ENCODE measurements at regions not wholly inside any gene's neighbourhood (a gene's known extent, or its start where the extent isn't known, plus 50 kb on each side); places are given as distances from the start of the nearest gene placed in this dataset.

DNA sequence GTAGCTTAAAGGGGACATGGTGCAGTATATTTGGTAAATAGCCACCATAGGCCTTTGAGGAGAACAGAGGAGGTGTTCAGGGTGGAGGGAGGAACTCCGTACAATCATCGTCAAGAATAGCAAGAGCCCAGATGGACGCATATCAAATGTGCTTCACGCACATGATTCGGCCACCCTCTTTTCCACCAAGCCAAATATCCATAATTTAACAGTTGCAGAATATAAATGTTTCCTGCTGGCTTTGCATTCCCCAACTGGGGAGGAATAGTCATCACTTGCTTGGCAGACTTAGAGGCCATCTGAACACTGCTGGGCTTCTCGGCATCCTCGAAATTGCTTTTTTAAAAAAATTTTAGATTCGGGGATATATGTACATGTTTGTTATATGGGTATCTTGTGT lies 111.9 kb upstream of the ERCC4 start:
- DNase-seq: no peak
- H3K36me3 ChIP-seq: no peaks in the 10 kb centered on the region
- no peak overlapping the region for H3K27ac ChIP-seq
- TF ChIP-seq CTCF (IDR thresholded peaks at IDR 0.05): no peak
- no peaks in the 10 kb centered on the region for H3K4me1 ChIP-seq
- H3K27me3 ChIP-seq: no peaks in the 10 kb centered on the region
- H3K9me3 ChIP-seq: no peaks in the 10 kb centered on the region
- intact Hi-C loops (cut with DNase I): no loop called here
- no peak for ATAC-seq
- no peak overlapping the region for H3K4me3 ChIP-seq

DNA sequence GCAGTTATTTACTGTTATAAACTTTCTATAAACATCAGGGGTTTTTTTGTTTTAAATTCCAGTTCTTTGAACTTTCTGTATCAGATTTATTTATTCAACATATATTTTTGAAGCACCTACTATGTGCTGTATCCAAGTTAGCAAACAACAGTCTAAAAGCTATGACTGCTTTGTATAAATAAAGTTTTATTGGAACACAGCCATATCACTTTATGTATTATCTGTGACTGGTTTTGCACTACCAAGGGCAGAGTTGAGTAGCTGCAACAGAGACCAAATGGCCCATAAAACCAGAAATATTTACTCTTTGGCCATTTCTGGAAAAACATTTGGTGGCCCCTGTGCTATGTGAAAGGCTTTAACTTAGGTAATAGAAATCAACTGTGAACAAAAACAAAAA lies 110.2 kb upstream of the ERCC4 start:
- Histone ChIP-seq H3K27me3 (no peaks in the 10 kb centered on the region), H3K27ac (no peak overlapping the region), H3K9me3 (no peaks in the 10 kb centered on the region), H3K4me1 (no peaks in the 10 kb centered on the region), H3K4me3 (no peak overlapping the region), H3K36me3 (no peaks in the 10 kb centered on the region)
- TF ChIP-seq CTCF (IDR thresholded peaks at IDR 0.05): no peak
- no peak for ATAC-seq
- intact Hi-C loops (cut with DNase I): no loop called here
- no peak for DNase-seq

DNA sequence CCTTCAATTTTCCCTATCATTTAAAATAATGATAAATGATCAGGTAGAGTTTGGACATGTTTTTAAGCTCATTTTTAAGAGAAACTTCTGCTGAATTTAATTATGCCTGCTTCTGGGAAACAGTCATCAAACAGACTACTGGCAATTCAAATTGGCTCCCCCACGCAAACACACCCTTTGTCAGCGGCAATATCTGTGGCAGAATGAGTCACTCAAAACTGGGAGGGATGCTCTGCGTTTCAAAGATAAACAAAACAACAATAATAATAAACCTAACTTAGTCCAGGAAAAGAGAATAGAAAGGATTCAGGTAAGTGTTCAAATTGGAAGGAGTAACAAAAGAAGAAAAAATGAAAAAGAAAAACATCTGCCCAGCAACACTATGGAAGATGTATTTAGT lies 108.1 kb upstream of the ERCC4 start:
- no peaks in the 10 kb centered on the region for H3K4me1 ChIP-seq
- TF ChIP-seq CTCF (IDR thresholded peaks at IDR 0.05): no peak
- H3K9me3 ChIP-seq: no peaks in the 10 kb centered on the region
- H3K4me3 ChIP-seq: no peak overlapping the region
- no peak for DNase-seq
- no peaks in the 10 kb centered on the region for H3K27me3 ChIP-seq
- H3K27ac ChIP-seq: no peak overlapping the region
- ATAC-seq: no peak
- no peaks in the 10 kb centered on the region for H3K36me3 ChIP-seq
- intact Hi-C loops (cut with DNase I): no loop called here

DNA sequence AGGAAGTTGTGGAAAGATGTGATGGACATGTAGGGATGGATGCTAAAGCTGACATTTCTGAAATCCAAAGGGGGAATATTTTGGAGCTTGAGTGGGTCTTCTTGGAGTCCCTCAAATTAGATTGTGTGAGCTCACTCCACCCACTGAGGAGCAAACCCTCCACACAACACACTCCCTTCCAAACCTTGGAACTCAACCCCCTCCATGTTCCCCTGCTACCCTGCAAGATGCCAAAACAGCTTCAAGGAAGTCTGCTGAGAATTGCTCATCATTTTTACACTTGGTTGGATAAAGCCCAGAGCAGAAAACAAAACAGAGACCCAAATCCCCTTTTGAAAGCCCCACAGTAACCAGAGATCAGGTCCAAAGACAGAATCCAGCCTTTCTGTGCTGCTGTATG lies 103.3 kb upstream of the ERCC4 start:
- intact Hi-C loops (cut with DNase I): no loop called here
- no peaks in the 10 kb centered on the region for H3K36me3 ChIP-seq
- no peaks in the 10 kb centered on the region for H3K4me1 ChIP-seq
- H3K27ac ChIP-seq: no peak overlapping the region
- H3K27me3 ChIP-seq: no peaks in the 10 kb centered on the region
- H3K4me3 ChIP-seq: no peak overlapping the region
- no peak for DNase-seq
- no peaks in the 10 kb centered on the region for H3K9me3 ChIP-seq
- TF ChIP-seq CTCF (IDR thresholded peaks at IDR 0.05): no peak
- no peak for ATAC-seq

- H3K27ac ChIP-seq: no peak overlapping the region
- no peaks in the 10 kb centered on the region for H3K9me3 ChIP-seq
- H3K27me3 ChIP-seq: no peaks in the 10 kb centered on the region
- ATAC-seq: no peak
- intact Hi-C loops (cut with DNase I): no loop called here
- H3K4me3 ChIP-seq: no peak overlapping the region
- DNase-seq: no peak
- no peak for TF ChIP-seq CTCF (IDR thresholded peaks at IDR 0.05)
- H3K36me3 ChIP-seq: no peaks in the 10 kb centered on the region
- H3K4me1 ChIP-seq: no peaks in the 10 kb centered on the region
These were observed 96.5 kb upstream of the ERCC4 start for GRCh38 chr16:13823501-13823900.

DNA sequence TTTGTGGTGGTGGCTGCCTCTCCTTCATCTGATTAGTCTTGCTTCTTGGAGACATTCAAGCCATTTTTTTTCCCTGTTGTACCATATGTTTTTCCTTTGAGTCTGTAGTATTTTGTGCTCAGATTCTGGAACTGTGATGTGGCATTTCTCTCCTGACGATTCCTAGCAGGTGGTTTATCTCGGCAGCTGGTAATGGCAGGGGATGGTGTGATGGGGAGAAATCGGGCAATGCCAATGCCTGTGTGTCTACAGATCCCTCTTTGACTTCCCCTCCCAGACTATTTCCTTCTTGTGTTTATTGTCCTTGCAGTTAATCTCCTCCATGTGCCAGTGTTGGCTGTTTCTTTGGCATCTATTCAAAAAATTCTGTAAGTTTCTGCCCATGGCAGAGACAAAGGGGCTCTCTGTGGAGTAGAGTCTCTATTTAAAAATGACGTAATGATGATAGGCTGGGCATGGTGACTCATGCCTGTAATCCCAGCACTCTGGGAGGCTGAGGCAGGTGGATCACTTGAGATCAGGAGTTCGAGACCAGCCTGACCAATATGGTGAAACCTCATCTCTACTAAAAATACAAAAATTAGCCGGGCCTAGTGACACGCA lies 90.2 kb upstream of the ERCC4 start:
- Histone ChIP-seq H3K9me3 (no peaks in the 10 kb centered on the region), H3K36me3 (no peaks in the 10 kb centered on the region), H3K4me3 (no peak overlapping the region), H3K27me3 (no peaks in the 10 kb centered on the region), H3K27ac (no peak overlapping the region), H3K4me1 (no peaks in the 10 kb centered on the region)
- intact Hi-C loops (cut with DNase I): no loop called here
- TF ChIP-seq CTCF (IDR thresholded peaks at IDR 0.05): no peak
- DNase-seq (no peak), ATAC-seq (no peak)

All from upper lobe of right lung (tissue), 1 donor.